ENCODE measurements at regions not wholly inside any gene's neighbourhood (a gene's known extent, or its start where the extent isn't known, plus 50 kb on each side); places are given as distances from the start of the nearest gene placed in this dataset.

GRCh38 chr20:6209093-6209492, 86.3 kb upstream of the FERMT1 start:
- DNase-seq (ENCODE audit: low spot score) = no peak

GRCh38 chr20:6200092-6200491, 77.3 kb upstream of the FERMT1 start:
- no peak for DNase-seq (ENCODE audit: low spot score)

GRCh38 chr20:6185268-6185667, 62.4 kb upstream of the FERMT1 start:
- no peak for DNase-seq (ENCODE audit: low spot score)

DNA sequence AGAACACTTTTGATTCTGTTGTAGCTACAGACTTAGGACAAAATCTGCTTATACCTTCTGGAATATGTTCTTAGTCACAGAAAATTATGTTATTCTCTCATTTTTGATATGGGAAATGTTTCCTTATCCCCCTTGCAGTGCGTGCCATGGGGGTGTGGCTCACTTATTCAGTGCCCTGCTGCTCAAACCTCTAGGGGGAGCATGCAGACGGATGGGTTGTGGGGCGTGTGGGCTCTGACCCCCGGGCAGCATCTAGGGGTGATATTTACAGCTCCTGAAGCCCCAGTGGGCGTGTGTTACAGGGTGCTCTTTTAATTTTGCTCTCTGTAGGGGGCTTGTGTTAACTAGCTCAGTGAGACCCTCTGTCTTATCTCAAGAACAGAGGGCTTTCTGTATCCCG, 61.3 kb upstream of the FERMT1 start:
- no peak for DNase-seq (ENCODE audit: low spot score)

DNA sequence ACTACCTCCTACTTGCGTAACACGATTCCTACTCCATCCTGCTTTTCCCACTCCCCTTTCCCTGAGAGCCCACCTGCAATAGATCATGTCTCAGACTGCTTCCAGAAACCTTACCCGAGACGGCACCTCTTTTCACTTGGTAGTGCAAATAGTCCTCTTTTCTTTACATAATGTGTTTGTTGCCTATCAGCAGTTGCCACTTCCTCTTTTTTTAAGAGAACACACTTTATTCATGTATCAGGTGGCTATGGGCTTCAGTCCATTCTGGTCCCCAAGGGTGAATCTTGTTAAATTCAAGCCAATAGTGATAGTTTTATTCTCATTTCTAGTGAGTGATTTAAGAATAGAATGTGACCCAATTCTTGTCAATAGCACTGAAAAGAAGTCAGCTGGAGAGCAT, 57.7 kb upstream of the FERMT1 start:
- no peak for DNase-seq (ENCODE audit: low spot score)

DNA sequence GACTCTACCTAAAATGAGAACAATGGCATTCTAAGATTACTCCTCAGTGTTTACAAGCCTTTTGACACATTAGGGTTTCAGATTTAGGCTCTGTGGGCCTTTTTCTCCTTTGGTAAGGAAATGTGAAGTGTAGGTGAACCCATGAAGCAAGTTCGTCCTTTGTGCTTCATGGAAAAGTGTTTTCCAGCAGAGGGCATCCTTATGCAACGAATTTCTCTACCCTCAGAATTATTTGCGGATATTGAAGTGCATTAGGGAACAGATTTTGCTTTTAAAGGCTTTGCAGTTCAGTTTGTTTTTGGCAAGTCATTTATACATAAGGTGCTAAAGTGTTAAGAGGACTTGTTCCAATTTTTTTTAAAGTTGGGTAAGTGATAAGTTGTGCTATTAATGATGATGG, 55.7 kb upstream of the FERMT1 start:
- peak; percentile 32 for DNase-seq (ENCODE audit: low spot score)

GRCh38 chr20:6173481-6173880, 50.7 kb upstream of the FERMT1 start:
- DNase-seq (ENCODE audit: low spot score) = no peak
